Heart right ventricle (tissue), 16 donors: ENCODE measurements at regions not wholly inside any gene's neighbourhood (a gene's known extent, or its start where the extent isn't known, plus 50 kb on each side); places are given as distances from the start of the nearest gene placed in this dataset.

ENCODE experiments used
- ATAC-seq, 8 donors: fragments of 200-7000 bp; cut with Tn5 transposase; one replicate each; pipeline ENCODE4 v1.9.1; 2020; ENCODE audit warnings: mild to moderate bottlenecking in 8 of 8, moderate library complexity in 8 of 8, moderate number of reproducible peaks in 1 of 8
- DNase-seq, 2 donors: peaks; one replicate each; pipeline ENCODE4 v3.0.0-alpha.2; 2020
- H3K27ac ChIP-seq, 10 donors: fragments of 200-600 bp; sonication (generic) in 2 of 10; one replicate each; pipeline versions ENCODE4 v1.5.0 to v1.8.0; 2020 to 2022; ENCODE audit warnings: mild to moderate bottlenecking in 3 of 10
- H3K27me3 ChIP-seq, 7 donors: fragments of 200-600 bp; one replicate each; pipeline ENCODE4 v1.8.0; 2021 to 2022; ENCODE audit warnings: mild to moderate bottlenecking in 2 of 7
- H3K36me3 ChIP-seq, 9 donors: fragments of 200-600 bp; sonication (generic) in 1 of 9; one replicate each; pipeline versions ENCODE4 v1.5.0 to v1.8.0; 2020 to 2022; ENCODE audit warnings: mild to moderate bottlenecking in 2 of 9
- H3K4me1 ChIP-seq, 9 donors: fragments of 200-600 bp; sonication (generic) in 1 of 9; one replicate each; pipeline versions ENCODE4 v1.5.0 to v1.8.0; 2020 to 2022; ENCODE audit warnings: mild to moderate bottlenecking in 4 of 9
- H3K4me3 ChIP-seq, 10 donors: fragments of 200-600 bp; sonication (generic) in 2 of 10; one replicate each; pipeline versions ENCODE4 v1.5.0 to v1.8.0; 2020 to 2022; ENCODE audit warnings: mild to moderate bottlenecking in 7 of 10, moderate library complexity in 2 of 10
- H3K9me3 ChIP-seq, 11 donors: fragments of 200-600 bp in 10 of 11; sonication (generic) in 2 of 11; one replicate each; pipeline versions ENCODE4 v1.5.0 to v1.8.0; 2013 to 2022; ENCODE audit warnings: mild to moderate bottlenecking in 2 of 11, control low read depth in 1 of 11, moderate library complexity in 1 of 11
- CTCF ChIP-seq, 9 donors: fragments of 200-600 bp; sonication (generic) in 2 of 9; IDR thresholded peaks; one replicate each; pipeline versions ENCODE4 v1.5.0 to v1.8.0; 2021 to 2022; ENCODE audit warnings: antibody characterized with exemption in 9 of 9, mild to moderate bottlenecking in 5 of 9, moderate library complexity in 1 of 9
- WGBS, 2 donors: extraction: QIAGEN DNeasy Blood & Tissue Kit; methylation state at CpG; one replicate each; pipeline ENCODE4 v1.1.7; 2013; ENCODE audit warnings: inconsistent platforms in 1 of 2; 5-methylcytosine and 5-hydroxymethylcytosine counted together
- intact Hi-C, 10 donors: fragments of 100-400 bp; cut with DNase I; formaldehyde crosslinking; loops; one replicate each; pipeline versions ENCODE4 v1.11.1 to v1.14.2; 2022
- donor health status: Arrhythmogenic right ventricular cardiomyopathy.
- donor health status: ischemic (EF 13 %, LVEDD 7.1; RV severe dilation, severe dysfunction).
- donor health status: healthy with polysubstance abuse.
- donor health status: DM: no; HTN: yes; CAD: no.
- donor health status: DM: no; HTN: no; CAD: no.
- donor health status: ischemic (EF 25% LVEDD 6.9; RV normal size, moderate dysfunction).
- donor health status: ischemic (EF 25% LVEDD 5.7; RV mildly dilated, moderate dysfunction).
- donor health status: healthy.
- donor health status: DM: yes; HTN: yes; CAD: no.
- donor health status: Ischemic cardiomyopathy.
- donor health status: ischemic (EF 35%, LVEDD 5.7; RV mildly dilated, moderate dysfunction).
- donor health status: nonischemic (EF 11% LVEDD 7.7; RV severe dilation, severe dysfunction).
- donor health status: DM: yes; HTN: yes; CAD: no.
- donor health status: PGD.
- donor health status: ischemic (EF 29% LVEDD 5.4; RV normal size, mild dysfunction).
- donor health status: nonischemic (EF 23%, LVEDD 6.1; RV moderate dilation, normal function).

GRCh38 chr12:45627407-45628069 is 102.0 kb upstream of the ARID2 start:
- intact Hi-C loops: no loop called here
- ATAC-seq (no peak), DNase-seq (no peak)
- Histone ChIP-seq H3K4me1 (peaks cover 0 to 3% (median 0%) of the 10 kb centered on the region in 9 donors), H3K27ac (no peak overlapping the region), H3K27me3 (no peaks in the 10 kb centered on the region), H3K9me3 (no peaks in the 10 kb centered on the region), H3K36me3 (no peaks in the 10 kb centered on the region), H3K4me3 (no peak overlapping the region)
- TF ChIP-seq CTCF (IDR thresholded peaks at IDR 0.05): no peak
- 76 to 78% methylated on average over 6 of the region's 6 CpGs for WGBS, 2 donors

- Histone ChIP-seq H3K4me3 (no peak overlapping the region), H3K4me1 (no peaks in the 10 kb centered on the region), H3K36me3 (no peaks in the 10 kb centered on the region), H3K27ac (no peak overlapping the region), H3K27me3 (no peaks in the 10 kb centered on the region), H3K9me3 (no peaks in the 10 kb centered on the region)
- intact Hi-C loops: no loop called here
- ATAC-seq: no peak
- no peak for TF ChIP-seq CTCF (IDR thresholded peaks at IDR 0.05)
- DNase-seq: no peak
Observed at GRCh38 chr12:45629292-45629691, 100.2 kb upstream of the ARID2 start.

- Histone ChIP-seq H3K4me1 (peaks cover 0 to 8% (median 0%) of the 10 kb centered on the region in 9 donors), H3K4me3 (no peak overlapping the region), H3K27me3 (no peaks in the 10 kb centered on the region), H3K9me3 (no peaks in the 10 kb centered on the region), H3K27ac (no peak overlapping the region), H3K36me3 (no peaks in the 10 kb centered on the region)
- ATAC-seq (no peak), DNase-seq (no peak)
- intact Hi-C loops: no loop called here
- WGBS, 2 donors: 89 to 94% methylated on average over 1 of the region's 1 CpG
- no peak for TF ChIP-seq CTCF (IDR thresholded peaks at IDR 0.05)
Observed at GRCh38 chr12:45633733-45634132, 95.8 kb upstream of the ARID2 start.

DNA sequence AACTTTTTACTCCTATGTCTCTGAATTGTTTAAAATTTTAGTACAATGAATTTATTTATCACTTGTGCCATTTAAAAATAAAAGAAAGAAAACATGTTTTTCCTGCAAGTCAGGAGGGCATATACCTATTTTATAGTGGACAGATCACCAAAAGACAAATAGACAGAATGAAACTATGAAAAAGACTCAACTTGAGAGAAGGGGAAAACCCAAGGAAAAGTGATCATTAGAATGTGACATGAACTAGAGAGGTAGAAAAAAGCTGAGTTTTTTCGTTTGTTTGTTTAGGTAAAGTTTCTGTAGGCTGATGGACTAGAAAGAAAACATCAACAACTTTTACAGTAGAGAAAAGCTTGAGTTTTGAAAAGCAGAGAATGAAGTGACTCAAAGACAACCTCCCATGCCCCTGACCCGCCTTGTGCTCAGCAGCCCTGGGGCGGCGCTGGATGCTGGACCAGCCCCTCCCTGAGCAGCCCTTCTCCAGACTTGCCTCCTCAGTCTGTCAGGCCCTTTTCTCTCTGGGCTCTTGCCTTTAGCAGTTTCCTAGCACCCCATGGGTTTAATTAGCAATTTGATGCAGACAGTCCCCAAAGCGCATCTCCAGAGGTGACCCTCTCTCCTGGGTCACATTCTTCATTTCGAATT is 95.1 kb upstream of the ARID2 start:
- no peak overlapping the region for H3K27ac ChIP-seq
- no peak for TF ChIP-seq CTCF (IDR thresholded peaks at IDR 0.05)
- peaks cover 0 to 8% (median 0%) of the 10 kb centered on the region in 9 donors for H3K4me1 ChIP-seq
- DNase-seq (no peak), ATAC-seq (no peak)
- no peaks in the 10 kb centered on the region for H3K36me3 ChIP-seq
- no peak overlapping the region for H3K4me3 ChIP-seq
- no peaks in the 10 kb centered on the region for H3K27me3 ChIP-seq
- H3K9me3 ChIP-seq: no peaks in the 10 kb centered on the region
- WGBS, 2 donors: 80 to 84% methylated on average over 6 of the region's 6 CpGs
- intact Hi-C loops: no loop called here
